HG03097 (cell line): ENCODE measurements at regions not wholly inside any gene's neighbourhood (a gene's known extent, or its start where the extent isn't known, plus 50 kb on each side); places are given as distances from the start of the nearest gene placed in this dataset.

ENCODE experiments used
- ATAC-seq: cut with Tn5 transposase; IDR thresholded peaks from one replicate; pipeline ENCODE4 v1.9.1; 2021; ENCODE audit not compliant: unreplicated experiment, low FRiP score

DNA sequence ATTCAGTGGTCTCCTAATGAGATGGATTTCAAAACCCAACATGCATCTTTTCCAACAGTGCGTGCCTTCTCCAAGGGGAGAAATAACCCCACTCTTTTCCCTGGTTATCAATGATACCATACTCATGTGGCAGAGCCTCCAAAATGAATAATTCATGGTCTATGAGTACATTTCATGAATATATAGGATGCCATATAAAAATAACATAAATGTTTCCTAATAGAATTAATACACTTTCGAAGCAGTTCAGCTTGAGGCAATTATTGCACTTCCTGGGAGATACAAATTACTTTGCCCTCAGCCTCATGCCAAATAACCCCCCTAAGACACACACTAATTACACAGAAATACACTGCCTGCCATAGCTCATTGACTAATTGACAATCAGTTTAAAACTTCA is 318.6 kb downstream of the ZSWIM6 start:
- ATAC-seq, result no peak

DNA sequence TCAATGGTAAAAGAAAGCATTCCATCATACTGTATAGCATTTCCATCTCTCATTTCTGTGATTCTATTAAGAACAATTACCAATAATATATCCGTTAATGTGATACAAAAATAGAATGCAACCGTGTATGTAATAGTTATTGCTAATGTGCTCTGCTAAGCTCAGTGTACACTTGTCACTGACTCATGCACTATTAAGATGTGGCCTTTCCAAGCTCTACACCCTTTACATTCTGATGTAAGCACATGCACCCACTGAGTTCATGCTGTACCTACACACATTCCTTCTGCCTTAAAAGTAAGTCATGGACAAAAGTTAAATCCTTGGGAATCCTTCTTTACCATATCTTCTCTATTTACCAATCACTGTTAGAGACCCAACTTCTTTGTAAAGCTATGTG is 319.1 kb downstream of the ZSWIM6 start:
- ATAC-seq, result no peak

DNA sequence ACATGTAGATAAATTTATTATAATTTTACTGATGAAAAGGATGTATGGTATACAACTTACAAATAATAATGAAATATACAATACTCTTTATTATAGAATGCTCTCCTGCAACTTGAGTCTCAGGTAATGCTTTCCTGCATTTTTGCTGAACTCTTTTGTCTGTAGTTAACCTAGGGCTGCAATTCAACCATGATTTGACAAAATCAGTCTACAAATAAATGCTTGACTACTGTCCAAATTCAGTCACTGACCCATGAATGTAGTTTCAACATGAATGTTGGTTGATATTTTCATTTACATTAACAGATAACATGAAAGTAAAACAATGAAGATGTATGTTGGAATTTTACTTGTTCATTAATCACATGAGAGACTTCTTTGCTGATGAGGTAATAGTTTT is 320.9 kb downstream of the ZSWIM6 start:
- no peak for ATAC-seq

DNA sequence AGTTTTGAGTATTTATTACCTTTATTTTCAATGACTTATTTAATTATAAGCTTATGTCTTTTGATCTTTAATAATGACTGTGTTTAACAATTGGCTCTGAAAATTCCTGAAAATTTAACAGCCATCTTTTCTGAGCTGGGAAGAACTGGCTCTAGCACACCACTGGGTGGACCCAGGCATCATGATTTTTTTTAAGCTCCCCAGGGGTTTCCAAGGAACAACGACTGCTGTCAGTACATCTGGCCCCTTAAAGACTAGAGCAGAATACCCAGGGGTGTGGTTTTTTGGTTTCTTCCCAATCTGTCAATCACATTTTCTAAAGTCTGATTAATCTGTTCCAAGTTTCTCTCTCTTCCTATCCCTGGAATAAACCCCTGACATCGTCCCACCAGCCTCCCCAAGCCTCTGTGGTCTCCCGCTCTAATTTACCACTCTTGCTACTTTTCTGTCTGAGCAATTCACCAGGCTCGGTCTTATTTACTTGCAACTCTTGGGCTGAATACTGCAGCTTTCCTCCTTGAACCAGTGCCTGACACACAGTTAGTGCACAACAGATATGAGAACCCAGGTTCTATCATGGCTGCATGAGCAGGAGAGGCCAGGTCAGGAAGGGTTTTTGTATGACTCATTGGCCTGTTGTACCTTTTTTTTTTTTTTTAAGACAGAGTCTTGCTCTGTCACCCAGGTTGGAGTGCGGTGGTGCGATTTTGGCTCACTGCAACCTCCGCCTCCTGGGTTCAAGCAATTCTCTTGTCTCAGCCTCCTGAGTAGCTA is 321.9 kb downstream of the ZSWIM6 start:
- ATAC-seq, result no peak

DNA sequence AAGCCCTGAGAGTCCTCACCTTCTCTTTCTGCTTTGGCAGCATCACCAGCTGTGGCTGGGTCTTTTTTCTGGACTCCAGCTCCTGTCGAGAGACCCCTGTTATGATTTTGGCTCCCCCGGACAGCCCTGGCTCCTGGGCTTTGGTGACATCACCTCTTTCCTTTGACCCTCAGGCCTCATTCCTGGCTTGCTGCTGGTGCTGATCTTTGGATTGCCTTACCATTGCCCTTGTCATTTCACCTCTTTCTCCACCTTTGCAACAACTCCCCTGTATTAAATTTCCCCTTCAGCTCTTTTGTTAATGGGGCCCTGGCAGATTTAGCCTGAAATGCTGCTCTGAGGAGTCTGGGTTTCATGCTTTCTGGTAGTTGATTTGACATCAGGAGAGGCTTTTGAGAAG is 322.8 kb downstream of the ZSWIM6 start:
- no peak for ATAC-seq

DNA sequence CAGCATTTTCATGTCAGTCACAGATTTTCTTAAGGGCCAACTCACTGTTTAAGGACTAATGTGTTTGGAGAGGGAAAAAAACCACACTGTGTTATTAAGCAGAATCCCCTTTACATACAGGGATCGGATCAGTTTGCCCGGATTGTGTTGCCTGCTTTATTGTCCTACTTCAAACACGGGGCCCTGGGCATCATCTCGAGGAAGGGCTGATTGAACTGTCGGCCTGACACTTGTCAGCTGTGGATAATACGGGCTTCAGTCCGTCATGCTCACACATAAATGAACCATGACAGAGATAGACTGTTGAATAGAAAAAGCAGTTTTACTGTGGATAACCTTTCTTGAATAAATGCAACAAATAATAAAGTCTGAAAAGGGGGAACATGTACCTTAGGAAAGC is 325.0 kb downstream of the ZSWIM6 start:
- ATAC-seq, result no peak

DNA sequence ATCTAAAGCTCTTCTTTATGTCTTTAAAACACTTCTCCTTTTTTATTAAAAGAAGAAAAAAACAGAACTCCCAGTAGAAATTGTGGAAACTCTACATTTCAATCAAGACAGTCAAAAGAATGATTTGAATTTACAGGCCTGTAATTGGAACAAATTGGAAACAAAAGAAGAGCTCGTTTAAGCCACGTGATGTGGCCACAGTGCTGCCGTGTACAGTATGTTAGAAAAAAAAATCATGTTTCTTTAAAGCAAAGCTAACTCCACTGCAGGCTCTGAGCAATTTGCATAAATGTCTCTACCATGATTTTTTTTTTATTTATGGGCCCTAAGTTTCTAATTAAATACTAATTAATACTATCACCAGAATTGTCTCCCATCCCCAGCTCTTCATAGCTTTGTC is 325.6 kb downstream of the ZSWIM6 start:
- ATAC-seq, result no peak

DNA sequence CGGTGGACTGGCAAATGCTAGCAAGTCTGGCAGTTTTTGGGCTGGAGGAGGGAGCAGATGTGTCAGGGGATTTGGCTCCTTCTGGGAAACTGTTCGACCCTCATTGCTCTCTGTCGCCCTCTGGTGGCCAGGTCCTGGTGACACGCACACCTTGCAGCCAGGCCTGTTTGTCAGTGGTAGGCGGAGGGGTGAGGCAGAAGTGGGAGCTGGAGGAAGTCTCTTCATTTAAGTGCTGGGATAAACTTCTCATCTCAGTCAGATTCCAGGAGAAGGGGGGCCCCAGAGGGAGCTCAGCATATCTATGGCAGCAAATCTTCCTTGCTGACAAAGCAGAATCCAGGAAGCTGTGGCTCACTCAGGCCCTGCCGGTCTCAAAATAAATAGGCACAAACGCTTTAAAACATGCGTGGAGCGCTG is 326.5 kb downstream of the ZSWIM6 start:
- ATAC-seq, result no peak

DNA sequence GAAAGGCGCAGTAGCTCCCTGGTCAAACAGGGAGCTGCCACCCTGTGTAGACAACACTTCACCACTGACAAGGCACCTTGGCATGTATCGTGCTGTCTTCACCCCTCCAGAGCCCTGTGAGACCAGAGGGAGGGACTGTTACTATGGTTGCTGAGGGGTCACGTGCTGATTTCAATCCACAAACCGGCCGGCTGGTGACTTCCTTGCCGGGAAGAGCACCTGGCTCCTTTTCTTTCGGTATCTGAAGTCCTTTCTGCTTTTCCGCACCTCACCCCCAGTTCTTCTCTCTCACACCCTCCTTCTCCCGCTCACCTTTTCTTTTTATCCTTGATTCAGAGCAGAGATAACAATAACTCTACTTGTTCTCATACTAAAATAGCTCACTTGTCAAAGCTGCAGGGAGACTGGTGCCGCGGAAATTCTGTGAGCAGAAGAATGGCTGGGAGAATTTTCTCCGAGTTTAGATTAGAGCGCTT is 327.2 kb downstream of the ZSWIM6 start:
- ATAC-seq, result no peak

DNA sequence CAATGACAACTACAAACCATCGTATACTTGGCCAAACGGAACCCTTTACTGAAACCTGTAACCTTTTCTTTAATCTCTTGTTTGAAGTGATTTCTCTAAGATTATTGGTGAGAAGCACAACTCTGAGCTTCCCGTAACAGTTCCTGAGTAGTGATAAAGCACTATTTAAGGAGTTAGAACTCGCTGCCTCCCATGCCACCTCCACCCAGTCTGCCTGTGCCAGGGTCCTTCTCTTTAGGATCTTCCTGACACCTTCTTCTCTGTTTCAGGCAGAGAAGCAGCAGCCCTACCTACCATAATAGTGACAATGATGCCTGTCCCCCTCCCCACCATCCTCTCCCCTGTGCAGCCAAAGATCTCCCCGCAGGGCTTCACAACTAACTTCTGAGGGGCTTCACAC is 330.6 kb downstream of the ZSWIM6 start:
- no peak for ATAC-seq

DNA sequence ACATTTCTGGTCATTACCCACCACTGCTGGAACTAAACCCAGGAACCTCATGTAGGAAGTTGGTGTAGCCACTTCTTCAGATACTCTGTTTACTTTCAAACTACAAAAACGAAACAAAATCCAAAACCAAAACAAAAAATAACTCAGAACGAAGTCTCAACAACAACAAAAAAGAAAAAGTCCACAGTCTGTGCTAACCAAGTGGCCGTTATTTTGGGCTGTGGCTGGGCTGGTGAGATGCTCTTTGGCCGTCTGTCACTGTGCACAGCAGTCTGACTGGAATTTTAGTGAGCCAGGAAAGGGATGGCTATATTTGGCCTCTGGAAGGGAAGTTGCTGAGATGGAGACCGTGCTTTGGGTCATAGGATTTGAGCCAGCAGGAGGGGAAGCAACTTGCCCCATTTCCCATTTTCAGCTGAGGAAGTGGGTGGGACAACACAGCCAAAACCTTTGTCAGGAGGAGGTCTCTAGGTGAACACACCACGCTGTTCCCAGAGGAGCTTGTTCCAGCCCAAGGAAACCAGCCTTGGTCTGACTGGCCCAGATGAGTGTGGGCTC is 334.1 kb downstream of the ZSWIM6 start:
- no peak for ATAC-seq

DNA sequence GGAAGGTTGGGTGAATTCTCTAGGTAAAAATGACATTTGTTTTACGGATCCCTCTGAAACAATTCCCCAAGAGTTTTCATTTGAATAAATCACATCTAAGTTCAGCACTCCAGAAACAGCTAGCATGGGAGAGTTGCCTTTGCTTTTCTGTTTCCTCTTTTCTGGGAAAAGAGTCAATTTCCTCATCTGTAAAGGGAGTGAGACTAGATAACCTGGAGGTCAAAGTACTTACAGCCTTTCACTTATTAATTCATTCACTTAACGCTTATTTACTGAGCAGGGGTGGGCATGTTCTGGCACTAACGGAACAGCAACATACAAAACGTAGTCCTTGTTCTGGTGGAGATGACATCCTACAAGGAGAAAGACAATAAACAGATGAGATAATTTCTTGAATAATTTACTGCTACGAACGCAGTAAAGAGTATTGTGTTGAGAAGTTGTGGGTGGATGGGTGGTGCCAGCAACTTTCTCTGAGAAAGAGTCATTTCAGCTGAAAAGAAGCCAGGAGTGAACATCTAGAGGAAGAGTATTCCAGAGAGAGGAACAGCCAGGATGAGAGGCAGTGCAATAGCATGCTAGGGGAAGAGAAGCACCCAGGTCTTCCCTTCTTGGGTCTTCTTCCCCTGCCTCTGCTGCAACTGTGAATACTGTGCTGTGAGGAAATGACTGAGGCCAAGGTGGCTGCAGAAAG is 335.6 kb downstream of the ZSWIM6 start:
- ATAC-seq, result no peak

DNA sequence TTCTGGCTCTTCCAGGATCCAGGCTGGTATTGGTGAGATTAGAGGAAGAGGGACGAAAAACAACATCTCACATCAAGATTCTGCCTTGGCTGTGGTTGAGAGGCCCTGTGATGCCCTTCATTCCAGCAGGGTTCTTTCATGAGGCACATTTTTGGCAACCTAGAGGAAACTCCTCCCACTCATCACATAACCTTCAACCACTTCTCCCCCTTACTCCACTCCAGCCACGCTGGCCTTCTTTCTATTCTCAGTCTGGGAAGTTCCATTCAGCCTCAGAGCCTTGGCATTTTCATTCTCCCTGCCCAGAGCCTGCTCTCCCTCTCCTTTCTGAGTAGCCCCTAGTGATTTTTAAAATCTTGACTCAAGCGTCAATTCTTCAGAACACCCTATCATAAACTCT is 337.5 kb downstream of the ZSWIM6 start:
- ATAC-seq, result no peak

DNA sequence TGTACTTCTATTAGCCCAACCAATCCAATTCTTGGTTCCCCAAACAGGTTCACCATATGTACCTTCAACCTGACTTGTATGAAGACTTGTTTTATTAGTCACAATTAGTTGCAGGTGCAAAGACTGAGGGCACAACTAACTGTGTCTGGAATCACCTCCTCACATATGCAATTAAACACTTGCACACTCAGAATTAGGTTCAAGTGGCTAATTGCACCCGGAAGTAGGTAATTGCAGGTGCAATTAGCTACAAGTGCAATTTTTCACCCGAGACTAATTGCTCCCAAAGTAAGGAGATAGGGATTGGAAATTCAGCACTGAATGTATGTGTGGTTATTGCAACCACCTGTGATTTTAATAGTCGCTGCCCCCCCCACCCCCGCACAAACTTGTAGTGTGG is 338.9 kb downstream of the ZSWIM6 start:
- no peak for ATAC-seq

DNA sequence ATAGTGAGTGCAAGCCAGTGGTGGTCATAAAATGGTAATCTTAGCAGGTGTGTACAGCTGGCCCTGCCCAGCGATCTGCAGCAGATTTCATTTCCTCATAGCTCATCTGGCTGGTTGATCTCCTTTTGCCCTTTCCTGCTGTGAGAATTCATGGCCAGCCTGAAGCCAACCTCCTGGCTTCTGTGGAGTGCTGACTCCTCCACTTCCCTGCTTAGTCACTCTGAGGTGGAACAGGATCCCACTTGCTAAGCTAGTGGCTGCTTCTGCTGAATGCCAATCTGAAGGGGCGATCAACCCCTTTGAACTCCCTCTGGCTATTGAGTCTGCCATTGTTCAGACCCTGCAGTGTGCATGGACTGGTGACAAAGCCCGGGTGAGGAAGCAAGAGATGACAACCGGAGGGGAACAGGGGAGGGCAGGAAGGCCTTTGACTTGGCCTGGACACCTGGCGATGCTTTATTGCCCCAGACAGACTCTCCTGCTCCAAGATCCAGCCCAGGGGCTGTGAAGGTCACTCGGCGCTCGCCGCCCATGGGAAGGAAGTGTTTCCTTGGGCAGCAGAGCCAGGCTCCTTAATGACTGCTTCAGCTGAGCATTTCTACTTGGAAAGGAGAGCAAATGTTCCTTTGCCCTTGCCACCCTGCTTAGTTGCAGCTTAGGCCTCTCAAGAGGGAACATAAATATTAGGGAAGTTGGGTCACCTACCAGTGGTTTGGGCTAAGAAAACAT is 341.1 kb downstream of the ZSWIM6 start:
- ATAC-seq, result no peak

DNA sequence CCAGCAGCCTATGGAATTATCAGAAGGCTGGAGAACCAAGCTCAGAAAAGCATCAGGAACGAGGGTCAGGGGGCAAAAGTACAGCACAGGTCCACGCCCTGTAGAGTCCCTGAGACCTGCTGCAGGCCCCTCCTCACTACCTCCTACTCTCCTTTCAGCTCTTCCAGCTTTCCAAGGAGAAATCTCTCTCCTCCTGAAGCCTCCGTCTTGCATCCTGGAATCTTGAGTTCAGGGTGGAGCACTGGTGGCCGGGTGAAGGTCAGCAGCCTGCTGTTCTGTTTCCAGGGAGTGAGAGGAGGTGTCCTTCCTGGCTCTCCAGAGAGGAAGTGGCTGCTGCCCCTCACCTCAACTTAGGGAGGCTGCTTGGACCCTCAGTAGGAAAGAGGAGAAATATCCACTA is 342.3 kb downstream of the ZSWIM6 start:
- no peak for ATAC-seq

DNA sequence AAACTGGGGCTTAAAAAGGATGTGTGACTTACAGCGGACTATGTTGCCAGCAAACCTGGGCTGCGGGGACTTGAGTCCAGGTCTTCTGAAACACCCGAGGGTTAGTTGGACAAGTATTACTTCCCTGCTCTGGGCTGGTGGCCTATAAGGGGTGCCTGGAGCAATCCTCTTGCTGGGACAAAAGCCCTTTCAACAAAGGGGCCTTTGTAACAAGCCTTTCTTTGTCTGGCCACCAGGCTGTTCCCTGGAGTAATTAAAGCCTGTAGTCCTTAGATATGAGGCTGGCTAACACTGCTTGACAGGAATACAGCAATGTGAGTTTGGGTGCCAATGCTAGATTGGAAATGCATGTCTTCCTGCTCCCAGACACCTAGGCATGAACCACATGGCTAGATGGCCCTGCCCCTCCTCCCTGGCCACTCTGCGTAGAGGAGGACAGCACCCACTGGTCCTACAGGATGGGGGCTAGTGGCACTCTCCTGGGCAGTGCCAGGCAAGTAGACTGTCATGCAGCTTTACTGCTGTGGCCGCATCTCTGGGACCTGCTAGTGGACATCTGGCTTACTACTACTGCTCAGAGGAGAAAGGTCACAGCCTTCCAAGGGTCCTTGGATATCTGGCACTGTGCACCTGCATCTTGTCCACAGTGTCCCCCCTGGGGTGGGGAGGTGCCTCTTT is 343.1 kb downstream of the ZSWIM6 start:
- ATAC-seq, result no peak

DNA sequence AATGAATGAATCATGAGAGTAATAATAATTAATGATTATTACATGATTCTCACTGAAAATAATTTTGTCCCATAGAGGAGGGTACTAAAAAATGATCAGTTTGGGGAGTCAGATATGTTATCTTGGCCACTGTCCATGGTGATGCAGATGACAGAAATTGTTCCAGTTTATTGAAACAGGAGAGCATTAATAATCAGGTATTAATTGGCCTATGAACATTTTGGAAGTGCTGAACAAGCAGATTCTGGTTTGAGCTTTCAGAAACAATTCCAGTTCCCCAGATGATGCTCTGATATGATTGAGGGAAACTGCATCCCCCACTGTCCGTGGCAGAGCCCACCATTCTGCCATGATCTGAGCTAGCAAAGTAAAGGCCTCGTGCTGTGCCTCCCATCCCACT is 345.2 kb downstream of the ZSWIM6 start:
- no peak for ATAC-seq

DNA sequence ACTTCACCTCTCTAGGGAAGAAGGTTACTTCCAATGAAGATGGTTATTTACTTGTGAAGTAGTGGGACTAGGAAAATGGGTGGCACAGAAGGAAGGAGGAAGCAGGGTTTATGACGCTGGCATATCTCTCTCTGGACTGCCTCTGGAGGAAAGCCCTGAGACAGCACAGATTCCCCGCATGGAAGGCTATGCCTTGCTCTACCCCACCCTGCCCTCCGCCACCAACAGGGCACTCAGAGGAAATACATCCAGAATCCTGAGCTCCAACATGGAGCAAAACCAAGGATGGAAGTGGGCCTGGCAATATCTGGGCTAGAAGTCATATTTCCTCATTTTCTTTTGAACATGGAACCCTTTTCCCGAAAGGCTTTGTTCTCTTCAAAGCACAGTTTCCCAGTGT is 346.9 kb downstream of the ZSWIM6 start:
- no peak for ATAC-seq

DNA sequence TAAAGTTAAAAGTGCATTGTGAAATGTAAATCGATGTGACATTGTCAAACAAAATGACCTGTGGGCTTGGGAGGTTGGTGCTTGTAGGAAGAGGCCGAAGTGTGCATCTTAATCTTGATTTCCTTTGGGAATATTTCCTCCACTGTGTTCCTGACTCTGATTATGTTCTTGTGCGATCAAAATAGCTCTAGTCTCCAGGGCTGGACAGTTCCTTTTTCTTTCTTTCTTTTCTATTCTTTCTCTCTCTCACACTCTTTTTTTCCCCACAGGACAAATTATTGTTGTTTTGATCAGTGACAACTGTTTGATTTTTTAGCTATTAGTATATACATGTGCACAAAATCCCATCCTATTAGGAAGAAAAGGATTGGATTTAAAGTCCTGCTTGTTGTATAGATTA is 347.5 kb downstream of the ZSWIM6 start:
- no peak for ATAC-seq

DNA sequence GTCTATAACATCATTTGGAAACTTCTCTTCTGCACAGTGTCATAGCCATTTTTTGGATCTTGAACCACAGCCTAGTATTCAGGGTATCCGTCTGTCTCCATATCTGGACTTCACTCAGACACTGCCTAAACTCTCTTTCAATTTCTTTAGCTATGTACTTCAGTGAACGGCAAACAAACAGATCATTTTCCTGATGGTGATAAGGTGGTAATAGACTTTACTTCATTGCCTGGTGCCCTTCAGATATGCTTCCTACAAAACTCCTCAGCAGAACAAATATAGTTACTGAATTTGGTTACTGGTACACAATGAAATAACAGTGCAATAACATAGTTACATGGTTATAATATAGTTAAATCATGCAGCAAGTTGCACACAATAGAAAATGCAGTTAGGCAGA is 348.2 kb downstream of the ZSWIM6 start:
- no peak for ATAC-seq
